ENCODE measurements at regions not wholly inside any gene's neighbourhood (a gene's known extent, or its start where the extent isn't known, plus 50 kb on each side); places are given as distances from the start of the nearest gene placed in this dataset.

DNA sequence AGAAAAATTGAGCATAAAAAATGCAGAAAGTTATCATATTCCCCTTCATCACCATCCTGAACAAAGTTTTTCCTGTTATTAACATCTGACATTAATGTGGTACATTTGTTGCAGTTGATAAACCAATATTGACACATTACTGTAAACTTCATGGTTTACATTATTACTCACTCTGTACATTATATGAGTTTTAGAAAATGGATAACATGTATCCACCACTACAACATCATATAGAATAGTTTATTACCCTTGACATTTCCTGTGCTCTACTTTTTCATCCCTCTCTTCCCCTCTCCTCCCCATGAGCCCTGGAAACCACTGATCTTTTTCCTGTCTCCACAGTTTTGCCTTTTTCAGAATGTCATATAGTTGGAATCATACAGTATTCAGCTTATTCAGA lies 618.6 kb upstream of the TMEFF2 start:
- TF ChIP-seq, protein P1, sequence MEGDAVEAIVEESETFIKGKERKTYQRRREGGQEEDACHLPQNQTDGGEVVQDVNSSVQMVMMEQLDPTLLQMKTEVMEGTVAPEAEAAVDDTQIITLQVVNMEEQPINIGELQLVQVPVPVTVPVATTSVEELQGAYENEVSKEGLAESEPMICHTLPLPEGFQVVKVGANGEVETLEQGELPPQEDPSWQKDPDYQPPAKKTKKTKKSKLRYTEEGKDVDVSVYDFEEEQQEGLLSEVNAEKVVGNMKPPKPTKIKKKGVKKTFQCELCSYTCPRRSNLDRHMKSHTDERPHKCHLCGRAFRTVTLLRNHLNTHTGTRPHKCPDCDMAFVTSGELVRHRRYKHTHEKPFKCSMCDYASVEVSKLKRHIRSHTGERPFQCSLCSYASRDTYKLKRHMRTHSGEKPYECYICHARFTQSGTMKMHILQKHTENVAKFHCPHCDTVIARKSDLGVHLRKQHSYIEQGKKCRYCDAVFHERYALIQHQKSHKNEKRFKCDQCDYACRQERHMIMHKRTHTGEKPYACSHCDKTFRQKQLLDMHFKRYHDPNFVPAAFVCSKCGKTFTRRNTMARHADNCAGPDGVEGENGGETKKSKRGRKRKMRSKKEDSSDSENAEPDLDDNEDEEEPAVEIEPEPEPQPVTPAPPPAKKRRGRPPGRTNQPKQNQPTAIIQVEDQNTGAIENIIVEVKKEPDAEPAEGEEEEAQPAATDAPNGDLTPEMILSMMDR (IDR thresholded peaks at IDR 0.05; ENCODE audit: borderline replicate concordance, insufficient read depth, low read depth, low read length), result no peak
- no peak overlapping the region for H3K4me3 ChIP-seq (ENCODE audit: low read depth, low read length)

DNA sequence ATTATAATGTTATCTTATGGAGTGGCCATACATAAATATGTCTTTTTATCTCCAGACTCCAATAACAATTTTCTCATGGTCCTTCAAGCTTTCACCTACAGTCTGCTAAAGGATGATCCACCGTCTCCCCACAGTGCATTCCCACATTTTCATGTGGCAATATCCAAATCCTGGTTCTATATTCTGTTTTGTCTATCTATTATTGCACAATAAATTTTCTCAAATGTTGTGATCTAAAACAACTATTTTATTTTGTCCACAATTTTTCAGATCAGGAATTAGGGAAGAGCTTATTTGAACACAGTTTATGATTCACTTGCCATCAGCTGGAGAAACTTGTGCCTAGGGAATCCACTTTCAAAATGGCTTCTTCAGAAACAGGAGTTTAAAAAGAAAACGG lies 614.4 kb upstream of the TMEFF2 start:
- TF ChIP-seq, protein P1 (IDR thresholded peaks at IDR 0.05; ENCODE audit: borderline replicate concordance, insufficient read depth, low read depth, low read length), result no peak

DNA sequence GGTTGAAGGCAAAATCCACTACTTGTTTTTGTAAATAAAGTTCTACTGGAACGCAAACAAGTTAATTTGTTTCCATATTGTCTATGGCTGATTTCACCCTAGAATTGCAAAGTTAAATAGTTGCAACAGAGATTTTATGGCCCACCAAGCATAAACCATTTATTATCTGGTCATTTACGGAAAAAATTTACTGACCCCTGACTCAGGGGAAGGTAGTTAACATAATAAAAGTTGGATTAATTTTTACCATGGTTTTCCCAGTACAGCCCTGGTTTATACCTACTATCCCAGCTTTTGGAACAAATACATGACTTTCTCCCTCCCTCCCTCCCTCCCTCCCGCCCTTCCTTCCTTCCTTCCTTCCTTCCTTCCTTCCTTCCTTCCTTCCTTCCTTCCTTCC lies 588.9 kb upstream of the TMEFF2 start:
- H3K4me3 ChIP-seq (ENCODE audit: low read depth, low read length), result no peak overlapping the region
- TF ChIP-seq, protein P1 (IDR thresholded peaks at IDR 0.05; ENCODE audit: borderline replicate concordance, insufficient read depth, low read depth, low read length), result no peak

More for the DNA sequence above, 614.4 kb upstream of the TMEFF2 start:
- H3K4me3 ChIP-seq (ENCODE audit: low read depth, low read length), result no peak overlapping the region

DNA sequence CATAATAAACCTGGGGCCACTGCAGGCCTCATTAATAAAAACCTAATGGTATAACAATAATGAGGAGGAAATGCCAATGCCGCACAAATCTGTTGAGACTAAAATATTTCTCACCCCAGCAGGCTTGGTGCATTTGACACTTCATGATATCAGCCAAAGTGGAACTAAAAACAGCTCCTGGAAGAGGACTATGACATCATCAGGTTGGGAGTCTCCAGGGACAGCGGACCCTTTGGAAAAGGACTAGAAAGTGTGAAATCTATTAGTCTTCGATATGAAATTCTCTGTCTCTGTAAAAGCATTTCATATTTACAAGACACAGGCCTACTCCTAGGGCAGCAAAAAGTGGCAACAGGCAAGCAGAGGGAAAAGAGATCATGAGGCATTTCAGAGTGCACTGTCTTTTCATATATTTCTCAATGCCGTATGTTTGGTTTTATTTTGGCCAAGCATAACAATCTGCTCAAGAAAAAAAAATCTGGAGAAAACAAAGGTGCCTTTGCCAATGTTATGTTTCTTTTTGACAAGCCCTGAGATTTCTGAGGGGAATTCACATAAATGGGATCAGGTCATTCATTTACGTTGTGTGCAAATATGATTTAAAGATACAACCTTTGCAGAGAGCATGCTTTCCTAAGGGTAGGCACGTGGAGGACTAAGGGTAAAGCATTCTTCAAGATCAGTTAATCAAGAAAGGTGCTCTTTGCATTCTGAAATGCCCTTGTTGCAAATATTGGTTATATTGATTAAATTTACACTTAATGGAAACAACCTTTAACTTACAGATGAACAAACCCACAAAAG lies 580.9 kb upstream of the TMEFF2 start:
- TF ChIP-seq, protein P1 (IDR thresholded peaks at IDR 0.05; ENCODE audit: borderline replicate concordance, insufficient read depth, low read depth, low read length), result no peak
- H3K4me3 ChIP-seq (ENCODE audit: low read depth, low read length), result no peak overlapping the region

DNA sequence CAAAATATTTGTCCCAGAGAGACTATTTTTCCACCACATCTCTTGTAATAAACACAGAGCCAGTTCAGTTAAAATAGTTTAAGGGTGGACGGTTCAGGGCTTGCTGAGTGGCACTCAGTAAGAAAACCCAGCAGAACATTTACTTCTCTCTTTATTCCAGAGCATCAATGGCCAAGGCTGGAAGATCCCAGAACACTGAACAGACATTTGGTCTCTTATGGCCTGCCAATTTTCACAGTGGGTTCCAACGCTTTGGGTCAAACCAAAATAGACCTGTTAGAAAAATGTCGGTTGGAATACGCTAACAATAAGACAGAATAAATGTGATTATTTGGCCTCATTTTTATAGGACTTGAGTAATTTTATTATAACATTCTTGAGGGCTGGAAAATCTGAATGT lies 580.3 kb upstream of the TMEFF2 start:
- H3K4me3 ChIP-seq (ENCODE audit: low read depth, low read length), result no peak overlapping the region
- TF ChIP-seq, protein P1 (IDR thresholded peaks at IDR 0.05; ENCODE audit: borderline replicate concordance, insufficient read depth, low read depth, low read length), result no peak

DNA sequence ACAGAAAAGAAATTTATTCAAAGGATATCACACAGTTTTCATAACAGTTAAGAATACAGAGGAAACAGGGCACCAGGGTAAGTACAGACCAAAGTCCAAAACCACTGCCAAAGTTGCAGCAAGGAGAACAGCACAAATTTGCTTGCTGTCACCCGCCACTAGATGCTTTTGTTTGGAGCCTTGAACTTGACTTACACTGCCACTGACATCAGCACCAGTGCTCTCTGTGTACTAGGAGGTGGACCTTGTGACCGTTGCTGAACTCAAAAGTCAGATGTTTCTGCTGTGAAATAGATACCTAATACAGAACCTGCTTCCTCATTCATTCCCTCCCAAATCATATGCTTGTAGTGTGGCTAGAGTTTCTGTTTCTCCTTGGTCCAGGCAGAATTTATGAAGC lies 578.3 kb upstream of the TMEFF2 start:
- no peak overlapping the region for H3K4me3 ChIP-seq (ENCODE audit: low read depth, low read length)
- TF ChIP-seq, protein P1 (IDR thresholded peaks at IDR 0.05; ENCODE audit: borderline replicate concordance, insufficient read depth, low read depth, low read length), result no peak

DNA sequence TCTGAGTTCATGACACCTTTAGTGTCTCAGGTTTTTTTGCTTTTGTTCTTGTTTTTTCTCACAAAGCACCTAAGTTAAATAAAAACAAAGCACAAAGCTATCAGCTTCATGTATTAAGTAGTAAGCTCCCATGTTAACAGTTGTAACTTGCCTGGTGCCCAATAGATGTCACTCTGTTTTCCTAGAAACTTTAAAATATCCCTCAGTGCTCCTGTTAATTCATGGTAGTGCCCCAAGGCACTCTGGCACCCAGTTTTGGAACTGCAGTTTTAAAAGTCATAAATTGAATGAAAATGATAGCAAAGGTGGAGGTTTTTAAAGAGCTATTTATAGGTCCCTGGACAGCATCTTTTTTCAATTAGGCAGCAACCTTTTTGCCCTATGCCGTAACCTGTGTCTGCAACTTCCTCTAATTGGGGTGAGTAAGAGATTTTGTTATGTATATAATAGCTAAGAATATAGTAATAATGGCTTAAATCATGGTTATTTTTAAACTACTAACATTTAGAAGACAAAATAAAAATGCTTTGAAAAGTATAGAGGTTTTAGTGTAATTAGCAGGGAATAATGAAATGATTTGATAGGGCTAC lies 555.0 kb upstream of the TMEFF2 start:
- TF ChIP-seq, protein P1 (IDR thresholded peaks at IDR 0.05; ENCODE audit: borderline replicate concordance, insufficient read depth, low read depth, low read length), result no peak
- no peak overlapping the region for H3K4me3 ChIP-seq (ENCODE audit: low read depth, low read length)
